ENCODE measurements at regions not wholly inside any gene's neighbourhood (a gene's known extent, or its start where the extent isn't known, plus 50 kb on each side); places are given as distances from the start of the nearest gene placed in this dataset.

DNA sequence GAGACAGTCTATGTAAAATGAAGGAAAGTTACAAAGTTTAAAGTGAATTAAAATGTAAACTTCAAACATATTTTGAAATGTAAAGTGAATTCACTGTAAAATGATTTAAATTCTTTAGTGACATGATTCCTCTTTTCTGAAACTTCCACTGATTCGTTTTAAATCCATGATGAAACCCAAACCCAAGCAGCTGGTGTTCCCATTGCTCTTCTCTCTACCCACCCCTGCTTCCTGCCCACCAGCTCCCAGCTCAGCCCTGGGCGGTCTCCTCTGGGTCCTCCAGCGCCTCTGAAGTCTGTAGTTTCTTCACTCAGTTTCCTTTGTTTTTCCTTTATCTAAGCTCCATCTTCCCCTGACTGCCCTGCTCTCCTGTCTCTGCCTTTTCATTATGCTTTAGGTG is 175.9 kb downstream of the SNX10 start:
- no peak for TF ChIP-seq CTCF (conservative IDR thresholded peaks at IDR 0.05)
- TF ChIP-seq EZH2 (IDR thresholded peaks at IDR 0.05; ENCODE audit: low read depth): no peak
- no peak overlapping the region for H3K4me3 ChIP-seq
- DNase-seq: no peak
- no peaks in the 10 kb centered on the region for H3K79me2 ChIP-seq (ENCODE audit: low read depth)
- H3F3A ChIP-seq (ENCODE audit: insufficient read depth, low read depth): no peaks in the 10 kb centered on the region
- ChIA-PET CTCF (no interaction called here), POLR2A (ENCODE audit: unreplicated experiment) (no interaction called here)
- intact Hi-C loops (cut with micrococcal nuclease; ENCODE audit: unreplicated experiment): no loop called here
- H3K27me3 ChIP-seq (ENCODE audit: insufficient read depth, low read depth): no peaks in the 10 kb centered on the region
- no peaks in the 10 kb centered on the region for H3K9me3 ChIP-seq (ENCODE audit: insufficient read depth, low read depth)
- H3K9me2 ChIP-seq (ENCODE audit: insufficient read depth): no peaks in the 10 kb centered on the region
- H3K36me3 ChIP-seq (ENCODE audit: low read depth): no peaks in the 10 kb centered on the region
- H4K20me1 ChIP-seq (ENCODE audit: insufficient read depth): no peaks in the 10 kb centered on the region
- H3K27ac ChIP-seq: no peak overlapping the region
- no peak overlapping the region for H3K4me2 ChIP-seq
- H2AFZ ChIP-seq: no peak overlapping the region
- no peaks in the 10 kb centered on the region for H3K4me1 ChIP-seq (replicated peaks; ENCODE audit: insufficient read depth)
- BruUV-seq (replicated peaks): no TSS peak

DNA sequence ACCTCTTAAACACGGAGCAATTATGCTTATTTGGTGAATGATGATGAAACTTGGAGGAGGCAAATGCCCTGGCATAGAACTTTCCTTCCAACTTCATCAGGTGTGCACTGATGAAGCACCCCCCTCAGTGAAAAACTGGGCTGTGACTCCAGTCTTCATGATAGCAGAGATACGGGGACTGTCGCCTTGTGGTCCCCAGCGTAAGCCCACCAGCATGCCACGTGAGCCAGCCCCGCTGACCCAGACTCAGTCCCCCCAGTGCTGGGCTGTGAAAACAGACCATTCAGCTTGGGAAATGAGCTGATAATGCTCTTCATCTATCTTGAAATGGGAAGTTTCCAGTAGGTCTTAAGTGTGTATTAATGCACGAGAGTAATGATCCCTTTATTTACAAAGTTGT is 177.0 kb downstream of the SNX10 start:
- Histone ChIP-seq H3F3A (ENCODE audit: insufficient read depth, low read depth) (no peaks in the 10 kb centered on the region), H3K9me2 (ENCODE audit: insufficient read depth) (no peaks in the 10 kb centered on the region), H3K27me3 (ENCODE audit: insufficient read depth, low read depth) (no peaks in the 10 kb centered on the region), H3K4me3 (no peak overlapping the region), H3K36me3 (ENCODE audit: low read depth) (no peaks in the 10 kb centered on the region), H3K27ac (no peak overlapping the region), H3K4me2 (no peak overlapping the region), H3K79me2 (ENCODE audit: low read depth) (no peaks in the 10 kb centered on the region), H2AFZ (no peak overlapping the region), H3K9me3 (ENCODE audit: insufficient read depth, low read depth) (no peaks in the 10 kb centered on the region), H3K4me1 (replicated peaks; ENCODE audit: insufficient read depth) (no peaks in the 10 kb centered on the region), H4K20me1 (ENCODE audit: insufficient read depth) (no peaks in the 10 kb centered on the region)
- ChIA-PET CTCF (no interaction called here), POLR2A (ENCODE audit: unreplicated experiment) (no interaction called here)
- no peak for DNase-seq
- no peak for TF ChIP-seq CTCF (conservative IDR thresholded peaks at IDR 0.05)
- TF ChIP-seq EZH2 (IDR thresholded peaks at IDR 0.05; ENCODE audit: low read depth): no peak
- BruUV-seq (replicated peaks): no TSS peak
- intact Hi-C loops (cut with micrococcal nuclease; ENCODE audit: unreplicated experiment): no loop called here

DNA sequence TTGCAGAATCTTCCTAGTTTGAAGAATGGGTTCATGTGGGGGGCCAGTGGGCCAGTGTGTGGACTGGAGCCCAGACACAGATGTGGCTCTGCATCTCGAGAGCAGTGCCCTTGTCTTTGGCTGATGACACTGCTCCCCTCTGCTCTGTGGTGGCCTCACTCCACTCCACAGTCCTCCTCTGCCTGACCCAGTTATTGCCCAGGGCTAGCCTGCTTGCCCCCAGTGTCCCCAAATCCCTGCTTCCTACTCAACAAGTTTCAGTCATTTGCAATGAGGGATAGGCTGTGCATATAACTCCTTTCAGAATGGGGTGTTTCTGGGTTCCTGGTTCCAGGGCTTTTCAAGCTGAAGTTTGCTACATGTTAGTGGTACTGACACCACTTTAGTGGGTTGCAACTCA is 177.5 kb downstream of the SNX10 start:
- Histone ChIP-seq H3K79me2 (ENCODE audit: low read depth) (no peaks in the 10 kb centered on the region), H4K20me1 (ENCODE audit: insufficient read depth) (no peaks in the 10 kb centered on the region), H3K4me3 (no peak overlapping the region), H3K27me3 (ENCODE audit: insufficient read depth, low read depth) (no peaks in the 10 kb centered on the region), H2AFZ (no peak overlapping the region), H3K9me3 (ENCODE audit: insufficient read depth, low read depth) (no peaks in the 10 kb centered on the region), H3K4me1 (replicated peaks; ENCODE audit: insufficient read depth) (no peaks in the 10 kb centered on the region), H3K4me2 (no peak overlapping the region), H3F3A (ENCODE audit: insufficient read depth, low read depth) (no peaks in the 10 kb centered on the region), H3K9me2 (ENCODE audit: insufficient read depth) (no peaks in the 10 kb centered on the region), H3K36me3 (ENCODE audit: low read depth) (no peaks in the 10 kb centered on the region), H3K27ac (no peak overlapping the region)
- no TSS peak for BruUV-seq (replicated peaks)
- DNase-seq: no peak
- intact Hi-C loops (cut with micrococcal nuclease; ENCODE audit: unreplicated experiment): no loop called here
- POLR2A ChIA-PET (ENCODE audit: unreplicated experiment): no interaction called here
- TF ChIP-seq CTCF (conservative IDR thresholded peaks at IDR 0.05) (no peak), EZH2 (IDR thresholded peaks at IDR 0.05; ENCODE audit: low read depth) (no peak)
- CTCF ChIA-PET: no interaction called here
